ENCODE measurements at regions not wholly inside any gene's neighbourhood (a gene's known extent, or its start where the extent isn't known, plus 50 kb on each side); places are given as distances from the start of the nearest gene placed in this dataset.

GRCh38 chr16:59263955-59264354, 529.8 kb upstream of the GOT2 start:
- no peaks in the 10 kb centered on the region for H3K9me3 ChIP-seq (ENCODE audit: low read depth, low read length)
- H3K79me2 ChIP-seq (ENCODE audit: insufficient read depth, low read length) = no peaks in the 10 kb centered on the region
- H4K20me1 ChIP-seq (ENCODE audit: insufficient read depth, low read length) = no peaks in the 10 kb centered on the region
- H3K27ac ChIP-seq (ENCODE audit: low read depth, low read length) = no peak overlapping the region
- H3K4me2 ChIP-seq (ENCODE audit: insufficient read depth, low read length) = no peak overlapping the region
- no peak for DNase-seq (ENCODE audit: insufficient read length, low spot score, missing footprints)
- no peaks in the 10 kb centered on the region for H3K4me1 ChIP-seq (ENCODE audit: insufficient read depth, low read length)
- H3K4me3 ChIP-seq (ENCODE audit: insufficient read depth, low read length) = no peak overlapping the region
- no peak overlapping the region for H2AFZ ChIP-seq (ENCODE audit: low read length)
- no peak for TF ChIP-seq CTCF (IDR thresholded peaks at IDR 0.05; ENCODE audit: extremely low read depth, low read depth, low read length)
- H3K36me3 ChIP-seq (ENCODE audit: insufficient read depth, low read length) = no peaks in the 10 kb centered on the region
- no peaks in the 10 kb centered on the region for H3K27me3 ChIP-seq (ENCODE audit: insufficient read depth, low read length)

- H3K4me3 ChIP-seq (ENCODE audit: insufficient read depth, low read length) = no peak overlapping the region
- no peak overlapping the region for H2AFZ ChIP-seq (ENCODE audit: low read length)
- no peak for TF ChIP-seq CTCF (IDR thresholded peaks at IDR 0.05; ENCODE audit: extremely low read depth, low read depth, low read length)
- H3K4me2 ChIP-seq (ENCODE audit: insufficient read depth, low read length) = no peak overlapping the region
- peak; percentile 14 for DNase-seq (ENCODE audit: insufficient read length, low spot score, missing footprints)
- no peak overlapping the region for H3K27ac ChIP-seq (ENCODE audit: low read depth, low read length)
- no peaks in the 10 kb centered on the region for H3K4me1 ChIP-seq (ENCODE audit: insufficient read depth, low read length)
- no peaks in the 10 kb centered on the region for H3K79me2 ChIP-seq (ENCODE audit: insufficient read depth, low read length)
- H4K20me1 ChIP-seq (ENCODE audit: insufficient read depth, low read length) = no peaks in the 10 kb centered on the region
- no peaks in the 10 kb centered on the region for H3K36me3 ChIP-seq (ENCODE audit: insufficient read depth, low read length)
- H3K27me3 ChIP-seq (ENCODE audit: insufficient read depth, low read length) = no peaks in the 10 kb centered on the region
- no peaks in the 10 kb centered on the region for H3K9me3 ChIP-seq (ENCODE audit: low read depth, low read length)
Observed at GRCh38 chr16:59260892-59261291, 526.8 kb upstream of the GOT2 start.

DNA sequence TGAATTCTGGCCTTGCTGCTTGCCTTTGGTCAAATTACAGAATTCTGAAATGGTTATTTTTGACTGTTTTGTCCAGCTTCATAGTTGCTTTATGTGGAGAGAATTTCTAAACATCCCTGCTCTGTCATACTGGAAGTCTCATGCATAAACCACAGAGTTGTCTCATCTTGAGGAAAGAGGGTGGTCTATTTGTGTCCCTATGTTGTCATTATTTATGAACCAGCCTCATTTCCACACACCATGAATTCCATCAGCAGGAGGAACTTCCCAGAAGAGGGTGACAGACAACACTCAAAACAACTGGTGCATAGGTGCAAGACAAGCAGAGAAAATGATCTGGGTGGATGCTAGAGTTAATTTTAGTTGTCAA, 525.8 kb upstream of the GOT2 start:
- H3K4me3 ChIP-seq (ENCODE audit: insufficient read depth, low read length) = no peak overlapping the region
- H3K27ac ChIP-seq (ENCODE audit: low read depth, low read length) = no peak overlapping the region
- H3K9me3 ChIP-seq (ENCODE audit: low read depth, low read length) = no peaks in the 10 kb centered on the region
- no peak overlapping the region for H3K4me2 ChIP-seq (ENCODE audit: insufficient read depth, low read length)
- H3K4me1 ChIP-seq (ENCODE audit: insufficient read depth, low read length) = no peaks in the 10 kb centered on the region
- H3K36me3 ChIP-seq (ENCODE audit: insufficient read depth, low read length) = no peaks in the 10 kb centered on the region
- no peak overlapping the region for H2AFZ ChIP-seq (ENCODE audit: low read length)
- no peak for TF ChIP-seq CTCF (IDR thresholded peaks at IDR 0.05; ENCODE audit: extremely low read depth, low read depth, low read length)
- no peaks in the 10 kb centered on the region for H3K79me2 ChIP-seq (ENCODE audit: insufficient read depth, low read length)
- DNase-seq (ENCODE audit: insufficient read length, low spot score, missing footprints) = no peak
- no peaks in the 10 kb centered on the region for H3K27me3 ChIP-seq (ENCODE audit: insufficient read depth, low read length)
- no peaks in the 10 kb centered on the region for H4K20me1 ChIP-seq (ENCODE audit: insufficient read depth, low read length)

DNA sequence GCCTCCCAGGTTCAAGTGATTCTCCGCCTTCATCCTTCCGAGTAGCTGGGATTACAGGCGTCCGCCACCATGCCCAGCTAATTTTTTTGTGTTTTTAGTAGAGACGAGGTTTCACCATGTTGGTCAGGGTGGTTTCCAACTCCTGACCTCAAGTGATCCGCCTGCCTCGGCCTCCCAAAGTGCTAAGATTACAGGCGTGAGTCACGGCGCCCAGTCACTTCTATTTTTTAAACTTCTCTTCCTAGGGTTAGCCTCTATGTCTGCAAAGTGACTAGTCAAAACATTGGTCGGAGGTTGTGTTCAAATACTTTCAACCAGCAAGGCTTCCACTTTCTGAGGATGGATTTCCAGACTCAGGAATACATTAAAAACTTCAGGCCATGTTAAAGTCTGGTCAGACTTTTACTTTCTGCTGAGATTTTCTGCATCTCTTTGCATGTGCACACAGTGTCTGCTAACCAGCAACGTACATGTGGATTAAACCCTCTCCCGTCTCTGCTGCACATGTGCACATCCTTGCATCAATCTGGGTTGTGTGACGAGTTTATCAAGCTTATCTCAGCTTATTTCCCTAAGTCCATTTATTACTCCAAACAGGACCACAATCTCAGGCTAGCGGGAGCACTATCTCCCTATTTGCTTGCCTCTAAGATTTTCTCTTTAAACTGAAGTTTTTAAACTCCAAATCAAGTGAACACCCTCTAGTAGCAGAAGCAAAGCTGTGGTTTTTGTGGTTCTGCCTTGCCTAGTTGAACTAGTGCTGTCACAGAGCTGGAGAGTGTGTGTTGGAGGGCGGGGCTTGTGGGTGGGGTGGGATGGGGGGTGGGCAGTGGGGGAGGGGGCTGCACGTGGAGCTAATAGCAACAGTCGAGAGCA, 525.2 kb upstream of the GOT2 start:
- H4K20me1 ChIP-seq (ENCODE audit: insufficient read depth, low read length) = no peaks in the 10 kb centered on the region
- no peaks in the 10 kb centered on the region for H3K27me3 ChIP-seq (ENCODE audit: insufficient read depth, low read length)
- no peaks in the 10 kb centered on the region for H3K9me3 ChIP-seq (ENCODE audit: low read depth, low read length)
- no peak for TF ChIP-seq CTCF (IDR thresholded peaks at IDR 0.05; ENCODE audit: extremely low read depth, low read depth, low read length)
- H3K79me2 ChIP-seq (ENCODE audit: insufficient read depth, low read length) = no peaks in the 10 kb centered on the region
- H3K4me3 ChIP-seq (ENCODE audit: insufficient read depth, low read length) = no peak overlapping the region
- H2AFZ ChIP-seq (ENCODE audit: low read length) = no peak overlapping the region
- no peaks in the 10 kb centered on the region for H3K36me3 ChIP-seq (ENCODE audit: insufficient read depth, low read length)
- H3K4me1 ChIP-seq (ENCODE audit: insufficient read depth, low read length) = no peaks in the 10 kb centered on the region
- no peak overlapping the region for H3K4me2 ChIP-seq (ENCODE audit: insufficient read depth, low read length)
- DNase-seq (ENCODE audit: insufficient read length, low spot score, missing footprints) = peak; percentile 32
- H3K27ac ChIP-seq (ENCODE audit: low read depth, low read length) = no peak overlapping the region
